ENCODE measurements at regions not wholly inside any gene's neighbourhood (a gene's known extent, or its start where the extent isn't known, plus 50 kb on each side); places are given as distances from the start of the nearest gene placed in this dataset.

DNA sequence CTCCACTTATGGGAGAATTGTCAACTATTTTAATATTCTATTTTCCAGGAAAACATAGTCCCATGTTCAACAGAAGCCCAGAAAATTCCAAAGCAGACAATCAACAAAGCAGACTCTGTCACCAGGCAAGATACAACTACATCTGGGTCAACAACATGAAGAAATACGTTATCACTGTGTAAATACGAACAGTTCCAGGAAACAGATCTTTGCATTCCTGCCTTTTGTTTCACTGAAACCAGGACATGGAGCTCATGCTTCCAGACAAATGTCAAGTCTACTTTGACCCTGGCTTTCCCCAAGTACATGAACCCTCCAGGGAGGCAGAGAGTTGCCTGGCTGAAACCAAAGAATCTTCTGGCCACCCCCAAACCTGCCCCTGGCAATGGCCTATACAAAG lies 106.7 kb downstream of the SETD4 start (continued):
- TF ChIP-seq, protein P1, sequence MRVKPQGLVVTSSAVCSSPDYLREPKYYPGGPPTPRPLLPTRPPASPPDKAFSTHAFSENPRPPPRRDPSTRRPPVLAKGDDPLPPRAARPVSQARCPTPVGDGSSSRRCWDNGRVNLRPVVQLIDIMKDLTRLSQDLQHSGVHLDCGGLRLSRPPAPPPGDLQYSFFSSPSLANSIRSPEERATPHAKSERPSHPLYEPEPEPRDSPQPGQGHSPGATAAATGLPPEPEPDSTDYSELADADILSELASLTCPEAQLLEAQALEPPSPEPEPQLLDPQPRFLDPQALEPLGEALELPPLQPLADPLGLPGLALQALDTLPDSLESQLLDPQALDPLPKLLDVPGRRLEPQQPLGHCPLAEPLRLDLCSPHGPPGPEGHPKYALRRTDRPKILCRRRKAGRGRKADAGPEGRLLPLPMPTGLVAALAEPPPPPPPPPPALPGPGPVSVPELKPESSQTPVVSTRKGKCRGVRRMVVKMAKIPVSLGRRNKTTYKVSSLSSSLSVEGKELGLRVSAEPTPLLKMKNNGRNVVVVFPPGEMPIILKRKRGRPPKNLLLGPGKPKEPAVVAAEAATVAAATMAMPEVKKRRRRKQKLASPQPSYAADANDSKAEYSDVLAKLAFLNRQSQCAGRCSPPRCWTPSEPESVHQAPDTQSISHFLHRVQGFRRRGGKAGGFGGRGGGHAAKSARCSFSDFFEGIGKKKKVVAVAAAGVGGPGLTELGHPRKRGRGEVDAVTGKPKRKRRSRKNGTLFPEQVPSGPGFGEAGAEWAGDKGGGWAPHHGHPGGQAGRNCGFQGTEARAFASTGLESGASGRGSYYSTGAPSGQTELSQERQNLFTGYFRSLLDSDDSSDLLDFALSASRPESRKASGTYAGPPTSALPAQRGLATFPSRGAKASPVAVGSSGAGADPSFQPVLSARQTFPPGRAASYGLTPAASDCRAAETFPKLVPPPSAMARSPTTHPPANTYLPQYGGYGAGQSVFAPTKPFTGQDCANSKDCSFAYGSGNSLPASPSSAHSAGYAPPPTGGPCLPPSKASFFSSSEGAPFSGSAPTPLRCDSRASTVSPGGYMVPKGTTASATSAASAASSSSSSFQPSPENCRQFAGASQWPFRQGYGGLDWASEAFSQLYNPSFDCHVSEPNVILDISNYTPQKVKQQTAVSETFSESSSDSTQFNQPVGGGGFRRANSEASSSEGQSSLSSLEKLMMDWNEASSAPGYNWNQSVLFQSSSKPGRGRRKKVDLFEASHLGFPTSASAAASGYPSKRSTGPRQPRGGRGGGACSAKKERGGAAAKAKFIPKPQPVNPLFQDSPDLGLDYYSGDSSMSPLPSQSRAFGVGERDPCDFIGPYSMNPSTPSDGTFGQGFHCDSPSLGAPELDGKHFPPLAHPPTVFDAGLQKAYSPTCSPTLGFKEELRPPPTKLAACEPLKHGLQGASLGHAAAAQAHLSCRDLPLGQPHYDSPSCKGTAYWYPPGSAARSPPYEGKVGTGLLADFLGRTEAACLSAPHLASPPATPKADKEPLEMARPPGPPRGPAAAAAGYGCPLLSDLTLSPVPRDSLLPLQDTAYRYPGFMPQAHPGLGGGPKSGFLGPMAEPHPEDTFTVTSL (CRISPR knock-in tag; IDR thresholded peaks at IDR 0.05; ENCODE audit: borderline replicate concordance), result peak; percentile 95
- TF ChIP-seq CSRNP2 (CRISPR knock-in tag; conservative IDR thresholded peaks at IDR 0.05; ENCODE audit: low read depth) (no peak), ZNF124 (CRISPR knock-in tag; IDR thresholded peaks at IDR 0.05) (peak; percentile 89; the same call in 1 of the 2 replicates), JUNB (CRISPR knock-in tag; IDR thresholded peaks at IDR 0.05; ENCODE audit: borderline replicate concordance) (peak; percentile 16; the same call in 1 of the 2 replicates), PREB (CRISPR knock-in tag; IDR thresholded peaks at IDR 0.05) (no peak), GMEB2 (CRISPR knock-in tag; IDR thresholded peaks at IDR 0.05; ENCODE audit: low read depth) (peak; percentile 44; the same call in 1 of the 2 replicates), SIN3B (IDR thresholded peaks at IDR 0.05; ENCODE audit: low read length) (no peak), TP53 (CRISPR knock-in tag; conservative IDR thresholded peaks at IDR 0.05) (no peak), KDM3A (CRISPR knock-in tag; IDR thresholded peaks at IDR 0.05; ENCODE audit: low read depth) (peak; percentile 63; the same call in 1 of the 2 replicates), ZSCAN29 (CRISPR knock-in tag; conservative IDR thresholded peaks at IDR 0.05) (no peak), TARDBP (CRISPR knock-in tag; IDR thresholded peaks at IDR 0.05) (peak; percentile 95), THAP11 (CRISPR knock-in tag; IDR thresholded peaks at IDR 0.05) (peak; percentile 79), MBD4 (IDR thresholded peaks at IDR 0.05; ENCODE audit: borderline replicate concordance, low read length) (0 out of 2 replicates have a peak, but pooled peaks have one; percentile 82), ZBTB33 (CRISPR knock-in tag; IDR thresholded peaks at IDR 0.05) (no peak), GATAD1 (CRISPR knock-in tag; IDR thresholded peaks at IDR 0.05) (peak; percentile 75), NR2F2 (IDR thresholded peaks at IDR 0.05; ENCODE audit: borderline replicate concordance, low read depth) (peak; percentile 89)
- TF ChIP-seq, protein P2, sequence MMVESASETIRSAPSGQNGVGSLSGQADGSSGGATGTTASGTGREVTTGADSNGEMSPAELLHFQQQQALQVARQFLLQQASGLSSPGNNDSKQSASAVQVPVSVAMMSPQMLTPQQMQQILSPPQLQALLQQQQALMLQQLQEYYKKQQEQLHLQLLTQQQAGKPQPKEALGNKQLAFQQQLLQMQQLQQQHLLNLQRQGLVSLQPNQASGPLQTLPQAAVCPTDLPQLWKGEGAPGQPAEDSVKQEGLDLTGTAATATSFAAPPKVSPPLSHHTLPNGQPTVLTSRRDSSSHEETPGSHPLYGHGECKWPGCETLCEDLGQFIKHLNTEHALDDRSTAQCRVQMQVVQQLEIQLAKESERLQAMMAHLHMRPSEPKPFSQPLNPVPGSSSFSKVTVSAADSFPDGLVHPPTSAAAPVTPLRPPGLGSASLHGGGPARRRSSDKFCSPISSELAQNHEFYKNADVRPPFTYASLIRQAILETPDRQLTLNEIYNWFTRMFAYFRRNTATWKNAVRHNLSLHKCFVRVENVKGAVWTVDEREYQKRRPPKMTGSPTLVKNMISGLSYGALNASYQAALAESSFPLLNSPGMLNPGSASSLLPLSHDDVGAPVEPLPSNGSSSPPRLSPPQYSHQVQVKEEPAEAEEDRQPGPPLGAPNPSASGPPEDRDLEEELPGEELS (CRISPR knock-in tag; IDR thresholded peaks at IDR 0.05), result peak; percentile 96

Measured in HepG2 (cell line).